ENCODE measurements at regions not wholly inside any gene's neighbourhood (a gene's known extent, or its start where the extent isn't known, plus 50 kb on each side); places are given as distances from the start of the nearest gene placed in this dataset.

DNA sequence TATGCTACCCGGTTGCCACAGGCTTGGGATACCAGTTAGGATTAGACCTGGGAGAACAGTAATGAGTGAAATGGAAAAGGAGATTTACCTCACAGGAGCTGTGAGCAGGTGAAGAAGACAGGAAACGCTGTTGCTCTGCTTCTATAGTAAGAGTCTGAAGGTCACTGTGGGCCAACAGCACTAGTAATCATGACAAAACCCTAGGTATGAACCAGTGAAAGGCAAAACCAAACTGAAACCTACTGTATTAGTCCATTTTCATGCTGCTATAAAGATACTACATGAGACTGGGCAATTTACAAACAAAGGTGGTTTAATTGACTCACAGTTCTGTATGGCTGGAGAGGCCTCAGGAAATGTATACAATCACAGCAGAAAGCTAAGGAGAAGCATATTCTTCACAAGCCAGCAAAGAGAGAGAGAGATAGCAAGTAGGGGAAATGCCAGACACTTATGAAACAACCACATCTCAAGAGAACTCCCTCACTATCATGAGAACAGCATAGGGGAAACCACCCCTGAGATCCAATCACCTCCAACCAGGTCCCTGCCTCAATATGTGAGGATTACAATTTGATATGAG lies 736.7 kb upstream of the INTU start:
- DNase-seq: no peak
- Histone ChIP-seq H3K36me3 (replicated peaks in 1 of 2) (no peaks in the 10 kb centered on the region), H3K27me3 (no peaks in the 10 kb centered on the region), H3K27ac (no peak overlapping the region), H3K4me3 (no peak overlapping the region), H3K9me3 (replicated peaks in 1 of 3) (no peaks in the 10 kb centered on the region), H3K4me1 (replicated peaks in 1 of 2) (no peaks in the 10 kb centered on the region)
- 64 to 82% (median 79%) methylated on average over 2 of the region's 2 CpGs for WGBS, 4 donors
- TF ChIP-seq CTCF (IDR thresholded peaks at IDR 0.05): no peak
- intact Hi-C loops (cut with DNase I): no loop called here

DNA sequence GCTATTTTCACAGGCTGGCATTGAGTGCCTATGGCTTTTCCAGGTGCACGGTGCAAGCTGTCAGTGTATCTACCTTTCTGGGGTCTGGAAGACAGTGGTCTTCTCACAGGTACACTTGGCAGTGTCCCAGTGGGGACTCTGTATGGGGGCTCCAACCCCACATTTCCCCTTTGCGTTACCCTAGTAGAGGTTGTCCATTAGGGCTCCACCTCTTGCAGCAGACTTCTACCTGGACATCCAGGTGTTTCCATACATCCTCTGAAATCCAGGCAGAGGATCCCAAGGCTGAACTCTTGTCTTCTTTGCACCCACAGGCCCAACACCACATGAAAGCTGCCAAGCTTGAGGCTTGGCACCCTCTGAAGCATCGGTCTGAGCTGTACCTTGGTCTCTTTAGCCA lies 735.7 kb upstream of the INTU start:
- no peaks in the 10 kb centered on the region for H3K36me3 ChIP-seq (replicated peaks in 1 of 2)
- intact Hi-C loops (cut with DNase I): no loop called here
- no peak for TF ChIP-seq POLR2A (IDR thresholded peaks at IDR 0.05)
- TF ChIP-seq CTCF (IDR thresholded peaks at IDR 0.05): no peak
- no peak overlapping the region for H3K4me3 ChIP-seq
- no peaks in the 10 kb centered on the region for H3K4me1 ChIP-seq (replicated peaks in 1 of 2)
- H3K27ac ChIP-seq: no peak overlapping the region
- H3K27me3 ChIP-seq: no peaks in the 10 kb centered on the region
- 79 to 91% (median 87%) methylated on average over 2 to 3 of the region's 3 CpGs for WGBS, 4 donors
- no peak for DNase-seq
- no peaks in the 10 kb centered on the region for H3K9me3 ChIP-seq (replicated peaks in 1 of 3)

GRCh38 chr4:126898815-126899214 lies 733.9 kb upstream of the INTU start:
- 73 to 91% (median 84%) methylated on average over 1 of the region's 1 CpG for WGBS, 4 donors
- no peaks in the 10 kb centered on the region for H3K36me3 ChIP-seq (replicated peaks in 1 of 2)
- no peaks in the 10 kb centered on the region for H3K27me3 ChIP-seq
- H3K9me3 ChIP-seq (replicated peaks in 1 of 3): no peaks in the 10 kb centered on the region
- H3K4me1 ChIP-seq (replicated peaks in 1 of 2): no peaks in the 10 kb centered on the region
- DNase-seq: no peak
- intact Hi-C loops (cut with DNase I): no loop called here
- H3K4me3 ChIP-seq: no peak overlapping the region
- no peak overlapping the region for H3K27ac ChIP-seq
- no peak for TF ChIP-seq CTCF (IDR thresholded peaks at IDR 0.05)
- TF ChIP-seq POLR2A (IDR thresholded peaks at IDR 0.05): no peak

GRCh38 chr4:126899331-126899801 lies 733.4 kb upstream of the INTU start:
- no peaks in the 10 kb centered on the region for H3K4me1 ChIP-seq (replicated peaks in 1 of 2)
- H3K9me3 ChIP-seq (replicated peaks in 1 of 3): no peaks in the 10 kb centered on the region
- 18 to 50% (median 36%) methylated on average over 2 of the region's 2 CpGs for WGBS, 4 donors
- intact Hi-C loops (cut with DNase I): no loop called here
- H3K27me3 ChIP-seq: no peaks in the 10 kb centered on the region
- no peaks in the 10 kb centered on the region for H3K36me3 ChIP-seq (replicated peaks in 1 of 2)
- no peak overlapping the region for H3K27ac ChIP-seq
- peak; percentile 9 to 63 (median 25) for DNase-seq
- TF ChIP-seq POLR2A (IDR thresholded peaks at IDR 0.05) (no peak), CTCF (IDR thresholded peaks at IDR 0.05) (no peak)
- no peak overlapping the region for H3K4me3 ChIP-seq
